Thyroid gland (tissue), 4 donors: ENCODE measurements at regions not wholly inside any gene's neighbourhood (a gene's known extent, or its start where the extent isn't known, plus 50 kb on each side); places are given as distances from the start of the nearest gene placed in this dataset.

Source experiments
- POLR2A ChIP-seq, 2 donors: fragments of 450-650 bp; IDR thresholded peaks; one replicate each; pipeline ENCODE4 v1.6.1; 2017; ENCODE audit warnings: antibody characterized with exemption in 2 of 2, mild to moderate bottlenecking in 2 of 2, moderate library complexity in 1 of 2
- TF ChIP-seq, protein P1 (sequence below), 6 experiments: fragments of 200-600 bp in 3 of 6; fragments of 450-650 bp in 3 of 6; sonication (generic) in 3 of 6; IDR thresholded peaks; one replicate each; pipeline ENCODE4 v1.5.1; 2016 to 2019; ENCODE audit warnings: antibody characterized with exemption in 6 of 6, mild to moderate bottlenecking in 2 of 6, inconsistent platforms in 1 of 6, moderate library complexity in 1 of 6

DNA sequence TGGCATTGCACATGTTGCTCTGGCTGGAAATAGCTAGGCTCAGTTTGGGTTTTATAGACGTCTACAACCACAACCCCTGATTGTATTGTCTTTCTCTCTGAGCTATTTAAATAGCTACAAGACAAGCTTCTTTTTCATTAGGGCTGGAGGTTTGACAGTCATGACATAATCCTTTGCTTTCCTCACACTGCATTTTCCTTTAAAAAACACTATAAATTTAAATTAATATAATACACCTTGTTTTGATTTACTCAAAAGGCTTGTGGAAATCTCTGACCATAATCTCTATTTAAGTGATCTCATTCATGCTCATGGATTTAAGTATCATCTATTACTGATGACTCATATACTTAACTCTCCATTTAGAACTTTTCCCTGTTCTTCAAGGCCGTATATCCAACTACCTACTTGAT, 50.4 kb upstream of the PTGFR start:
- TF ChIP-seq POLR2A (IDR thresholded peaks at IDR 0.05): no peak
- TF ChIP-seq, protein P1, sequence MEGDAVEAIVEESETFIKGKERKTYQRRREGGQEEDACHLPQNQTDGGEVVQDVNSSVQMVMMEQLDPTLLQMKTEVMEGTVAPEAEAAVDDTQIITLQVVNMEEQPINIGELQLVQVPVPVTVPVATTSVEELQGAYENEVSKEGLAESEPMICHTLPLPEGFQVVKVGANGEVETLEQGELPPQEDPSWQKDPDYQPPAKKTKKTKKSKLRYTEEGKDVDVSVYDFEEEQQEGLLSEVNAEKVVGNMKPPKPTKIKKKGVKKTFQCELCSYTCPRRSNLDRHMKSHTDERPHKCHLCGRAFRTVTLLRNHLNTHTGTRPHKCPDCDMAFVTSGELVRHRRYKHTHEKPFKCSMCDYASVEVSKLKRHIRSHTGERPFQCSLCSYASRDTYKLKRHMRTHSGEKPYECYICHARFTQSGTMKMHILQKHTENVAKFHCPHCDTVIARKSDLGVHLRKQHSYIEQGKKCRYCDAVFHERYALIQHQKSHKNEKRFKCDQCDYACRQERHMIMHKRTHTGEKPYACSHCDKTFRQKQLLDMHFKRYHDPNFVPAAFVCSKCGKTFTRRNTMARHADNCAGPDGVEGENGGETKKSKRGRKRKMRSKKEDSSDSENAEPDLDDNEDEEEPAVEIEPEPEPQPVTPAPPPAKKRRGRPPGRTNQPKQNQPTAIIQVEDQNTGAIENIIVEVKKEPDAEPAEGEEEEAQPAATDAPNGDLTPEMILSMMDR (IDR thresholded peaks at IDR 0.05): no peak
